Neural progenitor cell (in vitro differentiated cells): ENCODE measurements at regions not wholly inside any gene's neighbourhood (a gene's known extent, or its start where the extent isn't known, plus 50 kb on each side); places are given as distances from the start of the nearest gene placed in this dataset.
A peak's percentile ranks its signal among the peaks of the same experiment; 100 is the strongest.

Experiments used
- DNase-seq: peaks from one replicate; pipeline ENCODE4 v3.0.0-alpha.2; 2016; ENCODE audit warnings: low spot score
- H2AFZ ChIP-seq: fragments of 200-600 bp; sonication (generic); replicated peaks from 2 replicates; pipeline ENCODE4 v1.6.1; 2016; ENCODE audit warnings: antibody characterized with exemption
- H3F3A ChIP-seq: fragments of 200-600 bp; sonication (generic); 2 replicates; pipeline ENCODE4 v1.6.1; 2016; ENCODE audit warnings: antibody characterized with exemption, low read depth
- H3K27ac ChIP-seq: fragments of 200-600 bp; sonication (generic); 2 replicates; pipeline ENCODE4 v1.5.1; 2016; ENCODE audit warnings: mild to moderate bottlenecking
- H3K27me3 ChIP-seq: fragments of 200-600 bp; sonication (generic); 2 replicates; pipeline ENCODE4 v1.6.1; 2016; ENCODE audit warnings: mild to moderate bottlenecking, moderate library complexity
- H3K36me3 ChIP-seq: fragments of 200-600 bp; sonication (generic); 2 replicates; pipeline ENCODE4 v1.5.1; 2016
- H3K4me1 ChIP-seq: fragments of 200-600 bp; sonication (generic); 2 replicates; pipeline ENCODE4 v1.6.1; 2016; ENCODE audit warnings: mixed run types
- H3K4me2 ChIP-seq: fragments of 200-600 bp; sonication (generic); 2 replicates; pipeline ENCODE4 v1.6.1; 2016
- H3K4me3 ChIP-seq: fragments of 200-600 bp; sonication (generic); 2 replicates; pipeline ENCODE4 v1.5.1; 2016
- H3K79me2 ChIP-seq: fragments of 200-600 bp; sonication (generic); 2 replicates; pipeline ENCODE4 v1.6.1; 2016; ENCODE audit warnings: low read depth
- H3K9ac ChIP-seq: fragments of 200-600 bp; sonication (generic); 2 replicates; pipeline ENCODE4 v1.6.1; 2016
- H3K9me3 ChIP-seq: fragments of 200-600 bp; sonication (generic); 2 replicates; pipeline ENCODE4 v1.5.1; 2016; ENCODE audit warnings: low read depth
- H4K20me1 ChIP-seq: fragments of 200-600 bp; sonication (generic); 2 replicates; pipeline ENCODE4 v1.6.1; 2016; ENCODE audit warnings: low read depth
- H3K27ac Mint-ChIP-seq: 3 replicates; pipeline ENCODE4 v1.8.0; 2021; ENCODE audit warnings: mixed read lengths
- H3K27me3 Mint-ChIP-seq: 2 replicates; pipeline ENCODE4 v1.8.0; 2022; ENCODE audit warnings: low read depth, mild to moderate bottlenecking, inconsistent platforms, moderate library complexity, mixed read lengths; ENCODE audit not compliant: insufficient read depth
- H3K36me3 Mint-ChIP-seq: 3 replicates; pipeline ENCODE4 v1.8.0; 2021; ENCODE audit warnings: mixed read lengths
- H3K4me1 Mint-ChIP-seq: 3 replicates; pipeline ENCODE4 v1.8.0; 2021; ENCODE audit warnings: mixed read lengths
- H3K4me3 Mint-ChIP-seq: 3 replicates; pipeline ENCODE4 v1.8.0; 2021; ENCODE audit warnings: mild to moderate bottlenecking, moderate library complexity, mixed read lengths
- H3K9me3 Mint-ChIP-seq: 3 replicates; pipeline ENCODE4 v1.8.0; 2020; ENCODE audit warnings: mixed read lengths
- EZH2 ChIP-seq: fragments of 200-600 bp; sonication (generic); IDR thresholded peaks from 2 replicates; pipeline ENCODE4 v1.6.1; 2017; ENCODE audit warnings: antibody characterized with exemption, mild to moderate bottlenecking, moderate library complexity
- EZH2phosphoT487 ChIP-seq: fragments of 200-600 bp; sonication (generic); IDR thresholded peaks from 2 replicates; pipeline ENCODE4 v1.6.1; 2017; ENCODE audit warnings: antibody characterized with exemption
- TF ChIP-seq, protein P1 (sequence below): fragments of 200-600 bp; sonication (generic); IDR thresholded peaks from 2 replicates; pipeline ENCODE4 v1.5.1; 2017; ENCODE audit warnings: antibody characterized with exemption, mild to moderate bottlenecking

DNA sequence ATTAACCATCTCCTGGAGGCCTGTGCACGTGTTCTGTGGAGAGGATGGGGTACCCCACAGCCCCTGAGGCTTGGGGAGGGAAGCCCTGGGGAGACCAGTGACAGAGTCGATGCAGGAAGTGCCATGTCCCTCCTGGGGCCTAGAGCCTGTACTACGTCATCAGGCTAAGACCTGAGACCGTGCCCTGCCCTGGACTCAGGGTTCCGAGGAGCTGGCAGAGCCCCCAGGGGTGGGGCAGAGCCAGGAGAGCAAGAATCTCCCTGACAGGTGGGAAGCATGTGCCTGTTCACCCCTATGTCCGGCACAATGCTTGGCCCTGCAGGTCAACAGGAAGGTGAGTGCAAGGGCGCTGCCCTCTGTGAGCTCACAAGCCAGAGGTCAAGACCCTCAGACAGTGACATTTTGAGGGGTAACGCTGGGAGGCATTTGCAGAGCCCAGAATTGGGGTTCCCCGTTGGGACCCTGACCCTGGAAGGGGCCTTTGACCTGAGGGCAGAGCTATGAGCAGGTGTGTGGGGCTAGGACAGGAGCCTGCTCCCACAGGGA is 781.6 kb downstream of the BRD1 start:
- no peaks in the 10 kb centered on the region for H3K4me1 ChIP-seq
- no peaks in the 10 kb centered on the region for H3K27me3 ChIP-seq
- no peak overlapping the region for H3K27ac ChIP-seq
- Mint-ChIP-seq H3K9me3 (no peaks in the 10 kb centered on the region), H3K4me1 (peaks cover 11% of the 10 kb centered on the region), H3K27me3 (peaks cover 7% of the 10 kb centered on the region), H3K36me3 (no peaks in the 10 kb centered on the region), H3K27ac (peak overlapping the region; percentile 82), H3K4me3 (no peak overlapping the region)
- DNase-seq, result no peak
- H4K20me1 ChIP-seq, result no peaks in the 10 kb centered on the region
- no peaks in the 10 kb centered on the region for H3F3A ChIP-seq
- H3K36me3 ChIP-seq, result no peaks in the 10 kb centered on the region
- H3K4me2 ChIP-seq, result no peak overlapping the region
- H3K79me2 ChIP-seq, result no peaks in the 10 kb centered on the region
- no peak overlapping the region for H2AFZ ChIP-seq
- H3K9me3 ChIP-seq, result no peaks in the 10 kb centered on the region
- TF ChIP-seq EZH2, result no peak
- TF ChIP-seq, protein P1, sequence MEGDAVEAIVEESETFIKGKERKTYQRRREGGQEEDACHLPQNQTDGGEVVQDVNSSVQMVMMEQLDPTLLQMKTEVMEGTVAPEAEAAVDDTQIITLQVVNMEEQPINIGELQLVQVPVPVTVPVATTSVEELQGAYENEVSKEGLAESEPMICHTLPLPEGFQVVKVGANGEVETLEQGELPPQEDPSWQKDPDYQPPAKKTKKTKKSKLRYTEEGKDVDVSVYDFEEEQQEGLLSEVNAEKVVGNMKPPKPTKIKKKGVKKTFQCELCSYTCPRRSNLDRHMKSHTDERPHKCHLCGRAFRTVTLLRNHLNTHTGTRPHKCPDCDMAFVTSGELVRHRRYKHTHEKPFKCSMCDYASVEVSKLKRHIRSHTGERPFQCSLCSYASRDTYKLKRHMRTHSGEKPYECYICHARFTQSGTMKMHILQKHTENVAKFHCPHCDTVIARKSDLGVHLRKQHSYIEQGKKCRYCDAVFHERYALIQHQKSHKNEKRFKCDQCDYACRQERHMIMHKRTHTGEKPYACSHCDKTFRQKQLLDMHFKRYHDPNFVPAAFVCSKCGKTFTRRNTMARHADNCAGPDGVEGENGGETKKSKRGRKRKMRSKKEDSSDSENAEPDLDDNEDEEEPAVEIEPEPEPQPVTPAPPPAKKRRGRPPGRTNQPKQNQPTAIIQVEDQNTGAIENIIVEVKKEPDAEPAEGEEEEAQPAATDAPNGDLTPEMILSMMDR, result no peak
- no peak for TF ChIP-seq EZH2phosphoT487
- H3K9ac ChIP-seq, result no peak overlapping the region
- H3K4me3 ChIP-seq, result no peak overlapping the region

DNA sequence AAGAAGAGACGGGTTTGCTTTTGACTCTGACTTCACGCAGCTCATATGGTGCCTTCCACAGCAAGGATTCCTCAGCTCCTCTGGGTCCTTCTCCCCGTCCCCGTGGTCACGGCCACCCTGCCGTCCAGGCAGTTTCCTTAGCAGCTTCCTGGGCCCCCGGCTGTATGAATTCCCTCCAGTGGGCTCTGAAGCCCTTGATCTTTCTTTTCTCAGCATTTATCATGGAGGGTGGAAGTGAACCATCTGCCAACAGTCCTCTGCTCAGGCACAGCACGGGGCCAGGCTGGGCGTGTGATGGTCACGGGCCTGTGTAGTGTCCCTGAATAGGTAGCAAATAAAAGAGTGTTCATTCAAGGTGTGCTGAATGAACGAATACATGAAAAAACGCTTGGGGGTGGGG is 782.4 kb downstream of the BRD1 start:
- Mint-ChIP-seq H3K9me3 (no peaks in the 10 kb centered on the region), H3K27ac (peak overlapping the region; percentile 72), H3K4me1 (peaks cover 11% of the 10 kb centered on the region), H3K36me3 (no peaks in the 10 kb centered on the region), H3K27me3 (peaks cover 7% of the 10 kb centered on the region), H3K4me3 (no peak overlapping the region)
- Histone ChIP-seq H3K9me3 (no peaks in the 10 kb centered on the region), H3K27me3 (no peaks in the 10 kb centered on the region), H3F3A (no peaks in the 10 kb centered on the region), H3K9ac (no peak overlapping the region), H3K36me3 (no peaks in the 10 kb centered on the region), H3K79me2 (no peaks in the 10 kb centered on the region), H3K27ac (no peak overlapping the region), H2AFZ (no peak overlapping the region), H3K4me1 (no peaks in the 10 kb centered on the region), H4K20me1 (no peaks in the 10 kb centered on the region), H3K4me3 (no peak overlapping the region), H3K4me2 (no peak overlapping the region)
- no peak for TF ChIP-seq EZH2phosphoT487
- TF ChIP-seq, protein P1, result no peak
- no peak for TF ChIP-seq EZH2
- no peak for DNase-seq

DNA sequence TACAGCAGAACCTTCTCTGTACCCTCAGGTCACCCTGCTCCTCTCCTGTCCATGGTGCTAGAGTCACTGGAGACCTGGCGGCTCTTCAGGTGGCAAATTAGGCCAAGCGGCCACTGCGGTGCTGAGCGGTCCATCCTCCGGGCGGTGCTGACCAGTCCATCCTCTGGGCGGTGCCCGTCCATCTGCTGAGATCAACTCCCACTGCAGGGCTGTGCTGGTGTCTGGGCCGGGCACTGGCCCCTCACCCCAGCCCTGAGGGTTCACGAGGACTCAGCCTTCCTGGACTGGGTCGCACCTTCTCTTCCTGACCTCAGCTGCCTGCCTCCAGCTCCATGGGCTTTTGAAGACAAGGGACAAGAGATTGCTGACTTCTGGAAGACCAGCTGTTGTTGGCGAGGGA is 782.9 kb downstream of the BRD1 start:
- no peak overlapping the region for H3K4me2 ChIP-seq
- H2AFZ ChIP-seq, result no peak overlapping the region
- no peaks in the 10 kb centered on the region for H3F3A ChIP-seq
- Mint-ChIP-seq H3K27ac (no peak overlapping the region), H3K4me1 (peaks cover 11% of the 10 kb centered on the region), H3K36me3 (no peaks in the 10 kb centered on the region), H3K27me3 (peaks cover 7% of the 10 kb centered on the region), H3K4me3 (no peak overlapping the region), H3K9me3 (no peaks in the 10 kb centered on the region)
- TF ChIP-seq, protein P1, result no peak
- TF ChIP-seq EZH2phosphoT487, result no peak
- TF ChIP-seq EZH2, result no peak
- H4K20me1 ChIP-seq, result no peaks in the 10 kb centered on the region
- no peaks in the 10 kb centered on the region for H3K36me3 ChIP-seq
- no peak overlapping the region for H3K4me3 ChIP-seq
- no peaks in the 10 kb centered on the region for H3K27me3 ChIP-seq
- no peak overlapping the region for H3K9ac ChIP-seq
- no peaks in the 10 kb centered on the region for H3K9me3 ChIP-seq
- H3K27ac ChIP-seq, result no peak overlapping the region
- H3K4me1 ChIP-seq, result no peaks in the 10 kb centered on the region
- no peaks in the 10 kb centered on the region for H3K79me2 ChIP-seq
- DNase-seq, result no peak
